Astrocyte of the spinal cord (primary cell): ENCODE measurements at regions not wholly inside any gene's neighbourhood (a gene's known extent, or its start where the extent isn't known, plus 50 kb on each side); places are given as distances from the start of the nearest gene placed in this dataset.

ENCODE experiments used
- DNase-seq: peaks from one replicate; pipeline ENCODE4 v3.0.0; 2011; ENCODE audit warnings: low read depth, low spot score
- H3K4me3 ChIP-seq: 2 replicates; pipeline ENCODE4 v1.5.1; 2011; ENCODE audit warnings: low read depth, mild to moderate bottlenecking, low read length, moderate library complexity
- CTCF ChIP-seq: IDR thresholded peaks from 2 replicates; pipeline ENCODE4 v1.5.1; 2012; ENCODE audit warnings: low read depth, mild to moderate bottlenecking, low read length, inconsistent platforms
- in situ Hi-C: cut with HindIII; loops from 2 replicates; pipeline ENCODE4 v1.10.0; 2017; ENCODE audit warnings: low sequenced_read_pairs

- in situ Hi-C loops, result no loop called here
- no peak for TF ChIP-seq CTCF
- H3K4me3 ChIP-seq, result no peak overlapping the region
- peak; percentile 76 for DNase-seq
These were observed 744.5 kb upstream of the FAM241A start for GRCh38 chr4:111400741-111401140.

- in situ Hi-C loops, result no loop called here
These were observed 740.6 kb upstream of the FAM241A start for GRCh38 chr4:111404673-111405072.

GRCh38 chr4:111405989-111406388 lies 739.3 kb upstream of the FAM241A start:
- no peak overlapping the region for H3K4me3 ChIP-seq
- no peak for DNase-seq
- TF ChIP-seq CTCF, result no peak
- in situ Hi-C loops, result no loop called here

More at GRCh38 chr4:111404673-111405072, 740.6 kb upstream of the FAM241A start:
- TF ChIP-seq CTCF, result no peak
- no peak for DNase-seq
- H3K4me3 ChIP-seq, result no peak overlapping the region

- no peak overlapping the region for H3K4me3 ChIP-seq
- no peak for TF ChIP-seq CTCF
- DNase-seq, result no peak
- in situ Hi-C loops, result no loop called here
These were observed 734.7 kb upstream of the FAM241A start for GRCh38 chr4:111410571-111410970.

- DNase-seq, result no peak
- no peak overlapping the region for H3K4me3 ChIP-seq
- TF ChIP-seq CTCF, result no peak
- in situ Hi-C loops, result no loop called here
These were observed 727.7 kb upstream of the FAM241A start for GRCh38 chr4:111417521-111417920.

GRCh38 chr4:111433441-111433840 lies 711.8 kb upstream of the FAM241A start:
- no peak overlapping the region for H3K4me3 ChIP-seq
- in situ Hi-C loops, result no loop called here
- DNase-seq, result no peak
- no peak for TF ChIP-seq CTCF

GRCh38 chr4:111434586-111434985 lies 710.7 kb upstream of the FAM241A start:
- in situ Hi-C loops, result no loop called here
- TF ChIP-seq CTCF, result no peak

More at GRCh38 chr4:111434586-111434985, 710.7 kb upstream of the FAM241A start:
- H3K4me3 ChIP-seq, result no peak overlapping the region
- no peak for DNase-seq
